Glomerular endothelial cell (primary cell): ENCODE measurements at regions not wholly inside any gene's neighbourhood (a gene's known extent, or its start where the extent isn't known, plus 50 kb on each side); places are given as distances from the start of the nearest gene placed in this dataset.

Experiments
- DNase-seq: peaks from one replicate; pipeline ENCODE4 v3.0.0-alpha.2; 2011; ENCODE audit warnings: low read depth, low spot score; ENCODE audit errors: extremely low read depth

DNA sequence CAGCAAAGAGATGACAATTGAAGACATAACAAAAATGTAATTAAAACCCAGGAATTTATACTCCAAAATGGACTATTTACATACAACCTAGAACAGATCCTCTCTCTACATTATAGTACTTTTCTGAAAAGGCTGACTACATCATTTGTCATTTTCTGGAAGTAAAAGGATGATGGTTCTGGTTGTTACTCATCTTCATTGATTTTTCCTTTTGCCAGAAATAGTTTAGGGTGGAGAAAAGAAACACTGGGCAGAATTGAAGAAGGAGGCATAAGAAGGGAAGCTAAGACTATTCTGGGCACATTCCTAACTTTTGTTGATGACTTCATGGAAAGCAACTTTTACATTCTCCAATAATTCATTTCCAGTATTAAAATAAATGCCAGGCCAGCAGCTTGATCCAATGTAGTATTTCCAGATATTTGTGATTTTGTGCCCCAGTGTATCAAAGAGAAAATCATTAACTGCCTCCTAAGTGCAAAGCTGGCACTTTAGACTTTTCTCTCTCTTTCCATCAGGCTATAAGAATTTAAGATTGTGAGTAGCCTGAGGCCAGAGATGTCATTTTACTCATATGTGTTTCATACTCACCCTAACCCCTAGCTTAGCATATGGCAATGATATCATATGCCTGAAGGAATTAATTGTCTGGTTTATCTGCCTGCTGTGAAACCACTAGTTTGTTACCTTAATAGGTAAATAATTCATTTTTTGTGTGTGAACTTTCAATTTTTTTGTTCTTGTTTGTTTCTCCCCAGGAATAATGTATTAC lies 369.5 kb upstream of the LYPLAL1 start:
- DNase-seq = no peak

DNA sequence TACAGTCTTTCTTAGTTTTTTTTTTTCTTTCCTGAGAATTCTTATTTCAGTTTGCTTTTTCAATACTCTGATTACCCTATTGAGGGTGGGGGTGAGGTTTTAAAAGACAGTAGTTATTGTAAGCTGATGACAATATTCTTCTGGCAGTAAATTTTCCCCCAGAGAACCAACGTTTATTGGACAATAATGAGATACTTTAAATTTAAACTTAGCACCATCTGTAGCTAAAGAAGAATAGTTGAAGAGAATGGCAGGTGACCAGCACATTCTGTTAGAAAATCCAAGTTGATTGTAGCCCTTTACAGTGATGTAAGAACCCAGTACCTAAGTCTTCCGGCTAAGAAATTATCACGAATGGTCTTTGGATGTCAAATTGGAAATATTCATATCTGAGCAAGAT lies 364.6 kb upstream of the LYPLAL1 start:
- DNase-seq = no peak

DNA sequence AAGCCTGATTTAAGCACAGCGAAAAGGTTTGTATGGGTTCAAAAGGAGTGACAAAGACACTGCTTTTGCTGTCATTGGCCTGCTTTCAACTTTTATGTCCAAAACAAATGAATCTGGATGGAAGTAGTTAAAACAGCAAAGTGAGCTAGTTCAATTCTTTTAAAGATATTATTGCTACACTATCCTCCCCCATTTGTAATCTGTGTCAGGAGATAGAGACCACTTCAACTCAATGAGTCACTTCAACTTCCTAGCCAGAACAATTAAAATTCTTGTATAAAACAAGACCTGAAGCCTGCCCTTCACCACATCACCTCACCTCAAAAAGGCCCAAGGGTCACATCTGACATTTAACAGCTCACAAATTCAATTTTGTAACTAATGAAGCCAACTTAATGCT lies 364.1 kb upstream of the LYPLAL1 start:
- no peak for DNase-seq

DNA sequence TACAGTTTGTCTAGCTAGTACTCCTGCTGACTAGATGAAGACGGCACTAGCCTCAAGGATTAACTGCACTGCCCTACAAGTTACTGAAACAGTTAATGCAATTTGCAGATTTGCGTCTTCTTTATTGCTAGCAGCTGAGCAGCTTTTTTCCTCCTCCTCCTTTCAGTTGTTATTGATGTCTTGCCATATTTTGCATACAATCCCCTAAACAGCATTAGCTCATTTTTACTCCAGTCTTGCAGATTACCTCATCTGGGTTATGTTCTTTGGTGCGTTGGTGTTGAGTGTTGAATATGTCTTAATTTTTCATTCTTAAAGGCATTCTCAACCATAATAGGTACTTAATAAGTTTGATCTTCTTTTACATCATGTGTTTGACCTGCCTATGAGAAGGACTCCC lies 363.4 kb upstream of the LYPLAL1 start:
- DNase-seq = no peak

DNA sequence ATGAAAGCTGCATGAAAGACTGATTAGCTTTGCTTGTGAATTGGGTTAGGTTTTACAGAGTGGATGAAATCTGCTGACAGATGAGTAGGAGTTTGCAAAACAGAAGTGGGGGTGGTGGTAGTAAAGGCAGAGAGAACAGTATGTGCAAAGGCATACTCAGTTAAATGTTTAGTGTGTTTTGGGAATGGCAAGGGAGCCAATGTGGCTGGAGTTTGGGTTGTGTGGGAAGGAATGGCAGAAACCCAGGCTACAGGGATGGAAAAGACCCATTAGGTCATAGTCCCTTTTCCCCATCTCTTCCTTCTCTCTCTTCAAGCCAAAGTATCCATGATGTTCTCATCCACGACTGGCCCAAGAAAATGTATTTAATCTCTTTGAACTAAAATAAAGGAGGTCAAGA lies 362.2 kb upstream of the LYPLAL1 start:
- DNase-seq = no peak

DNA sequence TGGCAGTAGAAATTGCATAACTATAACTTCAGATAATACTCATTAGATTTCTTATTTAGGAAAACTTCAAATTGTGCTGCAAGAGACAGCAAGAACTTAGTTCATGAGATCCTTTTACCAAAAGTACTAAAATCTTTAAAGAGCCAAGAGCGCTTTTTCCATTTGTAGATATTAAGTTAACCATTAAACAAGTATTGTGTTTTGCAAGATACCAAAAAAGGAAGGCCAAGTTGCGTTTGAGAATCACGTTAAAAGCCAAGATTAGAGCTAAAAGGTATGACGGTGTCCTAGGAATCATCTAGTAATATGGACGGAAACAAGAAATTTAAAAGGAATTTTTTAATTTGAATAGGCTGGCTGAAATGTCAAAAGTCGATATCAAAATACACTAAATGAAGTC lies 361.3 kb upstream of the LYPLAL1 start:
- no peak for DNase-seq

DNA sequence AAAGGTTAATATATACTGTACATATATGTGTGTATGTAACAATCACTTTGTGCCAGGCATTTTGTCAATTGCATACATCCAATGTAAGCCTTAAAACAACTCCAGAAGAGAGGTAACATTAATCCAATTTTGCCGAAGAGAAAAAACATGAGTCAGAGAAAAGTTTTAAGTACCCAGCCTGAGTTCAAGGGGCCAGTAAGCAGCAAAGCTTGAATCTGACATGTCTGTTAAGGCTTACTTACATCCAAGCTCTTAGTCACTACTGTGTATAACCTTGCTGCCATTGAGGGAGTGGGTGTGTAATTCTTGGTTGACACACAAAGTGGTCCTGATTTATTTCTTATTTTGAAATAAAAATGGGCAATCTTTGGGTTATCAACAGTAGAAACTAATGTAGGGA lies 360.4 kb upstream of the LYPLAL1 start:
- DNase-seq = no peak

DNA sequence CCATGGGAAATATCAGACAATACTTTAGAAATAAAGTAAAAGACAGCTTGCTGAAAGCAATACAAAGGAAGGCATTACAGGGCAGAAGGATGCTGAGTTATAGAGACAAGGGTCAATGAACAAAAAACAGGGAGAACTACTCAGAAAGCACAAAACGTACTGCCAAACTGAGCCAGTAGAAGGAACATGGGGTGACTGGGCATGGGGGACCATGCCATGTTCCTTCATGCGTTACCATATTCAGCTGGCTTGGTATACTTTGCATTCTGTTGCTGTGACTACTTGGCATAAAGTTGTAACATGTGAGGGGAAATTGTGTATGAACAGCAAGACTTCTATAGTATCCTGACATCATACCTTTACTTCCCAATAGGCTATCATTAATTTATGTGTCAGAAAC lies 358.6 kb upstream of the LYPLAL1 start:
- no peak for DNase-seq

DNA sequence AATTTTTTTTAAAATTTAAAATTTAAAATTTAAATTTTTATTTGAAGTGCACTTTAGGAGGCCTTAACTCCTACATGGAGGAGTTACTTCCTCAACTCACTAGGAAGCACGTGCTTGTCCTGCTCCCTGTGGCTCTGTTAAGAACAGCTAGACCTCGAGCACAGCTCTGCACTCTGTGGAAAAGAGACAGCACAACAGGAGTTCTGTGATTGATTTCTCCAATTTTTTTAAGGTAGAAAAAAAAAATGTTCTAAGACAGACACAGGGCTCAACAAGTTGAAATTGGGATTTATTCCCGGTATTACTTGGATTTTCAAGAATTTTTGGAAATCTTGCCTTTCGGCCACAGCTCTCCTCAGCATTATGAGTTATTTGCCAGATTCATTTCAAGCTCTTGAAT lies 356.6 kb upstream of the LYPLAL1 start:
- no peak for DNase-seq

DNA sequence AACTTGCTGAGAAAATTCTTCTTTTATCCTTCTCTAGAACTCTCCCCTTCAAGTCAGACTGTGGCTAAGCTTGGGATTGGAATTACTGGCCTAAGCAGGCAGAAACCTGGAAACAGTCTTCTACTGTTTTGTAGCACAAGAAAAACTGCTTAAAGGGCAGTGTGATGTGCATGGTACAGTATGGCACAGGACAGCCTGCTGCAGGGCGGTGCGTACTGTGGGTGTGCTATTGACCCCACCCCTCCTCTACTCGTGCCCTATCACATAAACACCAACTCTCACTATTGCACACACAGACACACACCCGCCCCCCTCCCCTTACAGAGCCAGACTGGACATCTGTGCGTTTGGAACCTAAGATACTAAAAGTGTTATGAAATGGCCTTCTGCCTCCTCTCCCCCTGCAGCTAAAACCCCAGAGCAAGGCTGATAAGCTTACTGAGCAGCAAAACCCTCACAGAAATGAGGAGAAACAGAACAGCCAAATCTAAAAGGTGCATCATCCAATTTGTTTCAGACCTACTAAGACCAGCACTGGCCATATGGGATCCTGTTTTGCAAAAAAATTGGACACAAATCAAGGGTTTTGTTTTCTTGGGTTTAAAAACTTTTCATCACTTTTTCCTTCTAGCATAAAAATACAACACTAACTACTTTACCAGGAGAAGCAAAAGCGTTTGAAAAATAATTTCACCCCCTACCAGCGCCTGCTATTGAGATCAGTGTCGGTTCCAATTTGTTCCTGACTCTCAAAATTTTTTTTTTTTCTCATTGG lies 355.8 kb upstream of the LYPLAL1 start:
- DNase-seq = no peak

DNA sequence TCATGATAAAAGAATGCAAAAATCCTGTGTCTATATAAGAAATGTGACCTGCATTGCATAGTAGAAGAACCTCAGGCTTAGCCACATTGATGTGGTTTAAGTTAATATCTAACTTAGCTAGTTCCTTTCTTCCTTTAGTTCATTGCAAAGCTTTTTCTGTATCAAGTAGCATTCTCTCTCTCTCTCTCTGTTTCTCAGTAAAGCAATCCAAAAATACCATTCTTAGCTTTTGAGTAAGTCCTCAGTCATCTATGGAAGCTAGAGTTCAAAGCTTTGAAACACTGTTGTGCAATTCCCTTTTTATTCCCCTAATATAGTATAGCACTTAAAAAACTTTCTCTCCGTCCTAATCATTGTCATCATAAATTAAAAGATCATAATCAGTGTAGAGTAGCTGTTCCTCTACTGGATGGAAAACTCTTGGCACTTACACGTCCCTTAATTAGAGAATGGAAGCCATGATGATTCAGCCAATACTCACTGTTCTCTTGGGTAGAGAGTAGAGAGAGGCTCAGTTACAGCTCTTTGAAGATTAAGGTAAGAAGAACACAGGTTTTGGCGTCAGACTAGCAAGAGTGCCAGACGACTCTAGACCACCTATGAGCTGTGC lies 350.3 kb upstream of the LYPLAL1 start:
- DNase-seq = no peak

DNA sequence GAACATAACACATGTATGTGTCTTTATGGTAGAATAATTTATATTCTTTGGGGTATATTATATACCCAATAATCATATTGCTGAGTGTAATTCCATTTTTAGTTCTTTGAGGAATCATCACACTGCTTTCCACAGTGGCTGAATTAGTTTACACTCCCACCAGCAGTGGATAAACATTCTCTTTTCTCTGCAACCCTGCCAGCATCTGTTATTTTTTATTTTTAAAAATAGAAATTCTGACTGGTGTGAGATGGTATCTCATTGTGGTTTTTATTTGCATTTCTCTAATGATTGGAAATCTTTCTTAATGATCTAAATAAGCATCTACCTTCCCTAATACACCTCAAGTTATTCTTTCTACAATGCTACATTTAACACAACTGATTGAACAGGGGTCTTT lies 346.2 kb upstream of the LYPLAL1 start:
- DNase-seq = no peak

DNA sequence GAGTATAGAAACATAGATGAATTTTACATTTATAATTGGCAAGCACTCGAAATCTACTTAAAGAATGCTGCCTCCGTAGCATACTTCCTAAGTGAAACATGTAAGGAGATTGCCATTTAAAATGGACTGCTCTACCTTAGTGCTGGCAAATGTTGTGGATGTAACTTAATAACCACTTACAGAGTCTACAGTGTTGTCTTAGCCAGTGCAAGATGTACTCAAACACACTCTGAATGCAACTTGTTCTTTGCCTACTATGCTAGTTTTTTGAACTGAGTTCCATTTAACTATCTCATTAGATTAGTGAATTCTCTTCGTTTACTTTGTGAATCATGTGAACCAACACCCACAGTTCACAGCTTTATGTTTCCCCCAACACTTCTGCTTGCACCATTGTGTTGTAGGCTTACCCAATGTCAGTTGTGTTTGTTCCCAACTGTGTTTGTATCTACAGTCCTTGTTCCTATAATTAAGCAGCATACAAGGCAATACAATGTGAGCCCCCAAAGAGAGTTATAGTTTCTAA lies 345.5 kb upstream of the LYPLAL1 start:
- DNase-seq = no peak

DNA sequence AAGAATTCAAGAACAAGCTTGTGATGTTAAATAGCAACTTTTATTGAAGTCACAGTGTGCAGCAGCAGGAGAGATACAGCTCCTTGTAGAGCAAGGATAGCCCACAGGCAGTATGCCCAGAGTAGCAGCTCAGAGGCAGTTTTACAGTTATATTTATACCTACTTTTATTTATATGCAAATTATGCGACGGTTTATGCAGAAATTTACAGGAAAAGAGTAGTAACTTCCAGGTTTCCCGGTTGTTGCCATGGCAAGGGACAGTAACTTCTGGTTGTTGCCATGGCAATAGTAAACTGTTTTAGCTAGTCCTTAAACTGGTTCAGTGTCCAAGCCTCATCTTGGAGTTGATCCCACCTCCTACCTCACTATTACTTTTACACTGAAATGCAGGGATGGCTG lies 344.6 kb upstream of the LYPLAL1 start:
- DNase-seq = no peak

DNA sequence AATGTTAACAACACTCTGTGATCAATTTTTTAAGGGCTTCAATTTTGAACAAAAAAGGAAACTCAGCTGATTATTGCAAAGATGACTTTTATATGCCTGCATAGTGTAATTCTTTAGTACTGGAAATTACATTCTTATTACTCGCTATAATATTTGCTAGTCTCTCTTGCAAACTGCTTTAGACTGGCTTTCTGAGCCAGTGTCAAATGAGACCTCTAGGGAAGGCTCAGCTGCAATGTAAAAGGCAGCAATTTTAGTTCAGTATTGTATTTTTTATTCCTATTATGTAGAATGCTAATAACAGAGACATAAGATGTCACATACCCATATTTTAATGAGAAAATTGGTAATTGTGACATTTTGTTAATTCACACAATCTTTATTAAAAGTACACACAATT lies 338.1 kb upstream of the LYPLAL1 start:
- DNase-seq = no peak

DNA sequence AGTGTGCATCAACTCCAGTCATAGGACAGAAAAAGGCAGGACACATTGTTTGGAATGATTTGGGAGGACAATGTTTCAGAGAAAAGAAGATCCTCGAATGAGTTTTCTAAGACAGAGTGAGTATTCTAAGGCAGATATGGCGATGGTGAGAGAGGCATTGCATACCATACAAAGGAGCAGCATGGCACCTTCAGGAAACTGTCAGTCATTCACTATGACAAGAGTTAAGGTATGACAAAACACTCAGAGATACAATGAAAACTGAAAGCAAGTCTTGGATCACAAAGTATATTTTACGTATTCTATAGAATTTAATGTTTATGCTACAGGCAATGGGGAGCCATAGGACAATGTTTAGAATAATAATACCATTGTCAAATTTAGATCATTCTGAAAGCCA lies 337.4 kb upstream of the LYPLAL1 start:
- no peak for DNase-seq

DNA sequence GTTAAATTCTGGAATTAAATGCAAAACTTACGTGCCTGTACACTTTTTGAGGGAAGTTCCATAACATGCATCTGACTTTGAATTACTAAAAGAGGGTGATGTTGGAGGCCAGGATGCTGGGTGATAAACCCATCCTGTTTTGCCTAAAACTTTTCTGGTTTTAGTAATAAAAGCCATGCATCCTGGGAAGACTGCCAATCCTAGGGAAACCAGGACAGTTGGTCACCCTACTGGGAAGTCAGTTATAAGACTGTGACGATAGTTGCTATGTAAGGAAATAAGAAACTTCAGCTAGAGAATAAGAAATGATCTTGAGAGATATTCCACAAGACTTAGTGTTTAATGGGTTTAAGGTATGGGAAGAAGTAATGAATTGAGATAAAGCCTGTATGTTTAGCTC lies 336.6 kb upstream of the LYPLAL1 start:
- no peak for DNase-seq

DNA sequence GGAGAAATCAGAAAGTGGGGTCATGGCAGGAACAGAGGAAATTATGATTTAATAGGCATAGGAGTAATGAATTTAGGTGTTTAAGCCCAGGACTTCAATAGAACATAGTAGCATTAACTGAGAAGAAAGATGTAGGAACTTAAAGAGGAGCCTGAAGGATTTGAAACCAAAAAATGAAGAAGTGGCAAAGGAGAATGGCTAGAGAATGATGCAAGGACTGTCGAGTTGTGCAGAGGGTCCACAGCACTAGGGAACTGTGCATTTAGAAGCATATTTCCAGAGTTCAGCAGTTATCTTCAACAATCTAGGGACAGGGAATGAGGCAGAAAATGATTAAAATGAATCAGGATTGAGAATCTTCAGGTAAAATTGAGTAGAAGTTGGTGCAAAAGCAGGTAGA lies 328.1 kb upstream of the LYPLAL1 start:
- no peak for DNase-seq

DNA sequence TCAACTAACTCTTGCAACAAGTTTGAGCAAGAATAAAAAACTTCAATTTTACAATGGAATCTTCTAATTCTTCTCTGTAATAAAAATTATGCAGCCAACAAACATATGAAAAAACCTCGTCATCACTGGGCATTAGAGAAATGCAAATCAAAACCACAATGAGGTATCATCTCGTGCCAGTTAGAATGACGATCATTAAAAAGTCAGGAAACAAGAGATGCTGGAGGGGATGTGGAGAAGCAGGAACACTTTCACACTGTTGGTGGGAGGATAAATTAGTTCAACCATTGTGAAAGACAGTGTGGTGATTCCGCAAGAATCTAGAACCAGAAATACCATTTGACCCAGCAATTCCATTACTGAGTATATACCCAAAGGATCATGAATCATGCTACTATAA lies 327.5 kb upstream of the LYPLAL1 start:
- no peak for DNase-seq

DNA sequence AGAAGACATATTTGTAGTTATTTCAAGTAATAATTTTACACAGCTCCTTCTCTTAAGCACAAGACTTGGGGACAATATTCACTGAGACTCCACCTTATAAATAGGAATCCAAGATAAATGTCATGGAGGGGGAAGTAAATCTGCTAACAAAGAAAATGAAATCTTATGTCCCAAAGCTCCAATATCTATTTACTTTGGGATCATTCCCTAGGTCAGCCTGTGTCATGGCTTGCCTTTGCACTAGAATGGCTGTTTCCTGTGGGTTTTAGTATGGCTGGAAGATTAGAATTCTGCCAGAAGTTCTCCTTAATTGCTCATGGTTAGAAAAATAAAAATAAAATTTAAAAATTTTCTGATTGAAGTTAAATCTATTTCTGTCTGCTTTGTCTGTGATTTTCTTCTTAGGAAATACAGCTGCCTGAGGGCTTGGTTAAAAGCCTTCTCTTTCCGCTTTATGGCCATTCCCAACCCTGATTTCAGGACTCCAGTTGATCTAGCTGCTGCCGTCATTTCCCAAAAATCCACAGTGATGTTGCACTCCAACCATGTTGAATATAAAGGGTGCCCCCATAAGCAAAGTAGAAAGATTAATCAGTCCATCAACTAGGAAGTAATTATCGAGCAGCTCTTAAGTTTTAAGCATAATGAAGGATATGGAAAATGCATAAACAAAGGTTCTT lies 326.4 kb upstream of the LYPLAL1 start:
- DNase-seq = no peak

DNA sequence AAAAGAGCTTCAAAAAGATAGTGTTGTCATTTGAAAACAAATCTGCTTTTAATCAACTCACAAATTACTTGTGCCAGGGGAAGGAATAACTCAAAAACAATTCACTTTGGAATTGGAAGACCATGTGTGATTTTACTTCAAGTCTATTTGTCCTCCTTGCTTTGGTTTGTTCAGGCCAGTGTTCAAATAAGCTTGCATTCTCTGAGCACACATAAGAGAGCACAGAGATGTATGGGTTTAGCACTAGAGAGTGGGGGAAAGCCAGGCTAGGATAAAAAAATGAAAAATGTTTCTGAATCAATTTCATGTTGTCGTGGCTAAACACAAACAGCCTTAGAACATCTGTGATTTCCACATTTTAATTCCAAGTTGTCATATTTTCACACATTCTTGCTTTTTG lies 325.7 kb upstream of the LYPLAL1 start:
- DNase-seq = no peak
